WTC11 (cell line): ENCODE measurements at regions not wholly inside any gene's neighbourhood (a gene's known extent, or its start where the extent isn't known, plus 50 kb on each side); places are given as distances from the start of the nearest gene placed in this dataset.

Source experiments
- ATF3 ChIP-seq: sonication (generic); formaldehyde crosslinking; conservative IDR thresholded peaks from 2 replicates; pipeline ENCODE4 v1.8.1; 2022; ENCODE audit warnings: mild to moderate bottlenecking, missing genetic modification reagents
- E2F1 ChIP-seq: sonication (generic); formaldehyde crosslinking; IDR thresholded peaks from 2 replicates; pipeline ENCODE4 v1.8.0; 2022; ENCODE audit warnings: mild to moderate bottlenecking, missing genetic modification reagents
- HMGA2 ChIP-seq: fragments of 250-450 bp; sonication (Bioruptor Pico); IDR thresholded peaks from 2 replicates; pipeline ENCODE4 v1.4.0; 2021; ENCODE audit warnings: mild to moderate bottlenecking, moderate library complexity
- MAX ChIP-seq: sonication (generic); formaldehyde crosslinking; IDR thresholded peaks from 2 replicates; pipeline ENCODE4 v1.8.0; 2022; ENCODE audit warnings: mild to moderate bottlenecking, missing genetic modification reagents
- MLX ChIP-seq: sonication (generic); formaldehyde crosslinking; IDR thresholded peaks from 2 replicates; pipeline ENCODE4 v1.8.1; 2023; ENCODE audit warnings: mild to moderate bottlenecking, missing genetic modification reagents, moderate library complexity
- MYBL2 ChIP-seq: sonication (generic); formaldehyde crosslinking; IDR thresholded peaks from 2 replicates; pipeline ENCODE4 v1.8.1; 2023; ENCODE audit warnings: mild to moderate bottlenecking, moderate library complexity, missing genetic modification reagents
- TF ChIP-seq, protein P1 (sequence below): fragments of 200-600 bp; IDR thresholded peaks from 2 replicates; pipeline ENCODE4 v1.8.0; 2022; ENCODE audit warnings: antibody characterized with exemption

- TF ChIP-seq, protein P1, sequence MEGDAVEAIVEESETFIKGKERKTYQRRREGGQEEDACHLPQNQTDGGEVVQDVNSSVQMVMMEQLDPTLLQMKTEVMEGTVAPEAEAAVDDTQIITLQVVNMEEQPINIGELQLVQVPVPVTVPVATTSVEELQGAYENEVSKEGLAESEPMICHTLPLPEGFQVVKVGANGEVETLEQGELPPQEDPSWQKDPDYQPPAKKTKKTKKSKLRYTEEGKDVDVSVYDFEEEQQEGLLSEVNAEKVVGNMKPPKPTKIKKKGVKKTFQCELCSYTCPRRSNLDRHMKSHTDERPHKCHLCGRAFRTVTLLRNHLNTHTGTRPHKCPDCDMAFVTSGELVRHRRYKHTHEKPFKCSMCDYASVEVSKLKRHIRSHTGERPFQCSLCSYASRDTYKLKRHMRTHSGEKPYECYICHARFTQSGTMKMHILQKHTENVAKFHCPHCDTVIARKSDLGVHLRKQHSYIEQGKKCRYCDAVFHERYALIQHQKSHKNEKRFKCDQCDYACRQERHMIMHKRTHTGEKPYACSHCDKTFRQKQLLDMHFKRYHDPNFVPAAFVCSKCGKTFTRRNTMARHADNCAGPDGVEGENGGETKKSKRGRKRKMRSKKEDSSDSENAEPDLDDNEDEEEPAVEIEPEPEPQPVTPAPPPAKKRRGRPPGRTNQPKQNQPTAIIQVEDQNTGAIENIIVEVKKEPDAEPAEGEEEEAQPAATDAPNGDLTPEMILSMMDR, result no peak
- TF ChIP-seq MYBL2, result no peak
- TF ChIP-seq E2F1, result no peak
- no peak for TF ChIP-seq MLX (CRISPR knock-in tag)
- no peak for TF ChIP-seq ATF3
- no peak for TF ChIP-seq HMGA2 (CRISPR knock-in tag)
- no peak for TF ChIP-seq MAX (CRISPR knock-in tag)
Observed at GRCh38 chr10:31192475-31192874, 126.5 kb upstream of the ZEB1 start.
